ENCODE measurements at regions not wholly inside any gene's neighbourhood (a gene's known extent, or its start where the extent isn't known, plus 50 kb on each side); places are given as distances from the start of the nearest gene placed in this dataset.

DNA sequence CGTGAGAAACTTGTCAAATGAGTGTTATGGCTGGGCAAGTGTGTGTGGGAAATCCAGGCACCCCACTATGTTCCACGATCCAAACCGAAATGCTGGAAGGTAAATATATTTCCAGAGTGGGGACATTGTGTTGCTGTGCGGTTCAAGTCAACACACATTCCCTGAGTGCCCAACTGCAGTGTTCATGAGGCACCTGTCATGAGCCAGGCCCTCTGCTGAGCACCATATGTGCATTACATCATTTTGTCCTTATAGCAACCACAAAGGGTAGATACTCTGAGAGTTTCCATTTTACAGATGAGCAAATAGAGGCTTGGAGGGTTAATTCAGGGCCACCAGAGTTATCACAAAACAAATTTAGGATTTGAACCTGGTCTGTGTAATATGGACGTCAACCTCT lies 59.9 kb upstream of the SOD1 start:
- H3K9ac ChIP-seq (ENCODE audit: low read depth in 1 of 2, low read length in 2 of 2), result no peak overlapping the region
- no peak for DNase-seq (ENCODE audit: low spot score)
- H3K27ac ChIP-seq (ENCODE audit: low read depth in 1 of 2, low read length in 2 of 2), result no peak overlapping the region
- no peak for TF ChIP-seq HNF4G (IDR thresholded peaks at IDR 0.05)
- no peak for TF ChIP-seq GABPA (IDR thresholded peaks at IDR 0.05 in 1 of 2, conservative IDR thresholded peaks at IDR 0.05 in 1 of 2)
- TF ChIP-seq EGR1 (IDR thresholded peaks at IDR 0.05; ENCODE audit: low read depth in 2 of 2), result no peak
- TF ChIP-seq RAD21 (IDR thresholded peaks at IDR 0.05), result no peak
- TF ChIP-seq, protein P1, sequence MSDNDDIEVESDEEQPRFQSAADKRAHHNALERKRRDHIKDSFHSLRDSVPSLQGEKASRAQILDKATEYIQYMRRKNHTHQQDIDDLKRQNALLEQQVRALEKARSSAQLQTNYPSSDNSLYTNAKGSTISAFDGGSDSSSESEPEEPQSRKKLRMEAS (IDR thresholded peaks at IDR 0.05), result no peak
- no peak for TF ChIP-seq NR2F2 (IDR thresholded peaks at IDR 0.05)
- TF ChIP-seq JUND (IDR thresholded peaks at IDR 0.05), result no peak
- TF ChIP-seq, protein P2, sequence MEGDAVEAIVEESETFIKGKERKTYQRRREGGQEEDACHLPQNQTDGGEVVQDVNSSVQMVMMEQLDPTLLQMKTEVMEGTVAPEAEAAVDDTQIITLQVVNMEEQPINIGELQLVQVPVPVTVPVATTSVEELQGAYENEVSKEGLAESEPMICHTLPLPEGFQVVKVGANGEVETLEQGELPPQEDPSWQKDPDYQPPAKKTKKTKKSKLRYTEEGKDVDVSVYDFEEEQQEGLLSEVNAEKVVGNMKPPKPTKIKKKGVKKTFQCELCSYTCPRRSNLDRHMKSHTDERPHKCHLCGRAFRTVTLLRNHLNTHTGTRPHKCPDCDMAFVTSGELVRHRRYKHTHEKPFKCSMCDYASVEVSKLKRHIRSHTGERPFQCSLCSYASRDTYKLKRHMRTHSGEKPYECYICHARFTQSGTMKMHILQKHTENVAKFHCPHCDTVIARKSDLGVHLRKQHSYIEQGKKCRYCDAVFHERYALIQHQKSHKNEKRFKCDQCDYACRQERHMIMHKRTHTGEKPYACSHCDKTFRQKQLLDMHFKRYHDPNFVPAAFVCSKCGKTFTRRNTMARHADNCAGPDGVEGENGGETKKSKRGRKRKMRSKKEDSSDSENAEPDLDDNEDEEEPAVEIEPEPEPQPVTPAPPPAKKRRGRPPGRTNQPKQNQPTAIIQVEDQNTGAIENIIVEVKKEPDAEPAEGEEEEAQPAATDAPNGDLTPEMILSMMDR (IDR thresholded peaks at IDR 0.05; ENCODE audit: low read depth, low read length, missing input control), result no peak
- no peak for TF ChIP-seq SP1 (IDR thresholded peaks at IDR 0.05)
- TF ChIP-seq YY1 (IDR thresholded peaks at IDR 0.05), result no peak
- TF ChIP-seq, protein P3, sequence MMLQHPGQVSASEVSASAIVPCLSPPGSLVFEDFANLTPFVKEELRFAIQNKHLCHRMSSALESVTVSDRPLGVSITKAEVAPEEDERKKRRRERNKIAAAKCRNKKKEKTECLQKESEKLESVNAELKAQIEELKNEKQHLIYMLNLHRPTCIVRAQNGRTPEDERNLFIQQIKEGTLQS (IDR thresholded peaks at IDR 0.05), result no peak
- no peak for TF ChIP-seq HNF4A (conservative IDR thresholded peaks at IDR 0.05)
- no peak for TF ChIP-seq FOXA1 (IDR thresholded peaks at IDR 0.05)
- TF ChIP-seq RXRA (IDR thresholded peaks at IDR 0.05), result no peak
- TF ChIP-seq, protein P4, sequence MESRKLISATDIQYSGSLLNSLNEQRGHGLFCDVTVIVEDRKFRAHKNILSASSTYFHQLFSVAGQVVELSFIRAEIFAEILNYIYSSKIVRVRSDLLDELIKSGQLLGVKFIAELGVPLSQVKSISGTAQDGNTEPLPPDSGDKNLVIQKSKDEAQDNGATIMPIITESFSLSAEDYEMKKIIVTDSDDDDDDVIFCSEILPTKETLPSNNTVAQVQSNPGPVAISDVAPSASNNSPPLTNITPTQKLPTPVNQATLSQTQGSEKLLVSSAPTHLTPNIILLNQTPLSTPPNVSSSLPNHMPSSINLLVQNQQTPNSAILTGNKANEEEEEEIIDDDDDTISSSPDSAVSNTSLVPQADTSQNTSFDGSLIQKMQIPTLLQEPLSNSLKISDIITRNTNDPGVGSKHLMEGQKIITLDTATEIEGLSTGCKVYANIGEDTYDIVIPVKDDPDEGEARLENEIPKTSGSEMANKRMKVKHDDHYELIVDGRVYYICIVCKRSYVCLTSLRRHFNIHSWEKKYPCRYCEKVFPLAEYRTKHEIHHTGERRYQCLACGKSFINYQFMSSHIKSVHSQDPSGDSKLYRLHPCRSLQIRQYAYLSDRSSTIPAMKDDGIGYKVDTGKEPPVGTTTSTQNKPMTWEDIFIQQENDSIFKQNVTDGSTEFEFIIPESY (IDR thresholded peaks at IDR 0.05), result no peak
- TF ChIP-seq FOXA2 (IDR thresholded peaks at IDR 0.05), result no peak
- TF ChIP-seq TAF1 (conservative IDR thresholded peaks at IDR 0.05), result no peak
- TF ChIP-seq, protein P5, sequence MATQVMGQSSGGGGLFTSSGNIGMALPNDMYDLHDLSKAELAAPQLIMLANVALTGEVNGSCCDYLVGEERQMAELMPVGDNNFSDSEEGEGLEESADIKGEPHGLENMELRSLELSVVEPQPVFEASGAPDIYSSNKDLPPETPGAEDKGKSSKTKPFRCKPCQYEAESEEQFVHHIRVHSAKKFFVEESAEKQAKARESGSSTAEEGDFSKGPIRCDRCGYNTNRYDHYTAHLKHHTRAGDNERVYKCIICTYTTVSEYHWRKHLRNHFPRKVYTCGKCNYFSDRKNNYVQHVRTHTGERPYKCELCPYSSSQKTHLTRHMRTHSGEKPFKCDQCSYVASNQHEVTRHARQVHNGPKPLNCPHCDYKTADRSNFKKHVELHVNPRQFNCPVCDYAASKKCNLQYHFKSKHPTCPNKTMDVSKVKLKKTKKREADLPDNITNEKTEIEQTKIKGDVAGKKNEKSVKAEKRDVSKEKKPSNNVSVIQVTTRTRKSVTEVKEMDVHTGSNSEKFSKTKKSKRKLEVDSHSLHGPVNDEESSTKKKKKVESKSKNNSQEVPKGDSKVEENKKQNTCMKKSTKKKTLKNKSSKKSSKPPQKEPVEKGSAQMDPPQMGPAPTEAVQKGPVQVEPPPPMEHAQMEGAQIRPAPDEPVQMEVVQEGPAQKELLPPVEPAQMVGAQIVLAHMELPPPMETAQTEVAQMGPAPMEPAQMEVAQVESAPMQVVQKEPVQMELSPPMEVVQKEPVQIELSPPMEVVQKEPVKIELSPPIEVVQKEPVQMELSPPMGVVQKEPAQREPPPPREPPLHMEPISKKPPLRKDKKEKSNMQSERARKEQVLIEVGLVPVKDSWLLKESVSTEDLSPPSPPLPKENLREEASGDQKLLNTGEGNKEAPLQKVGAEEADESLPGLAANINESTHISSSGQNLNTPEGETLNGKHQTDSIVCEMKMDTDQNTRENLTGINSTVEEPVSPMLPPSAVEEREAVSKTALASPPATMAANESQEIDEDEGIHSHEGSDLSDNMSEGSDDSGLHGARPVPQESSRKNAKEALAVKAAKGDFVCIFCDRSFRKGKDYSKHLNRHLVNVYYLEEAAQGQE (IDR thresholded peaks at IDR 0.05), result no peak
- H3K36me3 ChIP-seq (ENCODE audit: control insufficient read depth in 4 of 4, insufficient read depth in 3 of 4, low read depth in 1 of 4, low read length in 3 of 4), result peaks cover 0 to 3% (median 0%) of the 10 kb centered on the region in 4 donors
- H3K4me1 ChIP-seq (ENCODE audit: control insufficient read depth in 4 of 4, insufficient read depth in 4 of 4, low read length in 3 of 4), result no peaks in the 10 kb centered on the region
- H3K4me3 ChIP-seq (ENCODE audit: low read depth in 1 of 3, low read length in 3 of 3), result no peak overlapping the region
- WGBS, result 96% methylated on average over 5 of the region's 5 CpGs
- no peaks in the 10 kb centered on the region for H3K9me3 ChIP-seq (ENCODE audit: control insufficient read depth in 4 of 4, low read length in 3 of 4)
- no peaks in the 10 kb centered on the region for H3K27me3 ChIP-seq (ENCODE audit: control insufficient read depth in 4 of 4, insufficient read depth in 4 of 4, low read length in 3 of 4)

Data from liver (tissue), 8 donors.